ENCODE measurements at regions not wholly inside any gene's neighbourhood (a gene's known extent, or its start where the extent isn't known, plus 50 kb on each side); places are given as distances from the start of the nearest gene placed in this dataset.

DNA sequence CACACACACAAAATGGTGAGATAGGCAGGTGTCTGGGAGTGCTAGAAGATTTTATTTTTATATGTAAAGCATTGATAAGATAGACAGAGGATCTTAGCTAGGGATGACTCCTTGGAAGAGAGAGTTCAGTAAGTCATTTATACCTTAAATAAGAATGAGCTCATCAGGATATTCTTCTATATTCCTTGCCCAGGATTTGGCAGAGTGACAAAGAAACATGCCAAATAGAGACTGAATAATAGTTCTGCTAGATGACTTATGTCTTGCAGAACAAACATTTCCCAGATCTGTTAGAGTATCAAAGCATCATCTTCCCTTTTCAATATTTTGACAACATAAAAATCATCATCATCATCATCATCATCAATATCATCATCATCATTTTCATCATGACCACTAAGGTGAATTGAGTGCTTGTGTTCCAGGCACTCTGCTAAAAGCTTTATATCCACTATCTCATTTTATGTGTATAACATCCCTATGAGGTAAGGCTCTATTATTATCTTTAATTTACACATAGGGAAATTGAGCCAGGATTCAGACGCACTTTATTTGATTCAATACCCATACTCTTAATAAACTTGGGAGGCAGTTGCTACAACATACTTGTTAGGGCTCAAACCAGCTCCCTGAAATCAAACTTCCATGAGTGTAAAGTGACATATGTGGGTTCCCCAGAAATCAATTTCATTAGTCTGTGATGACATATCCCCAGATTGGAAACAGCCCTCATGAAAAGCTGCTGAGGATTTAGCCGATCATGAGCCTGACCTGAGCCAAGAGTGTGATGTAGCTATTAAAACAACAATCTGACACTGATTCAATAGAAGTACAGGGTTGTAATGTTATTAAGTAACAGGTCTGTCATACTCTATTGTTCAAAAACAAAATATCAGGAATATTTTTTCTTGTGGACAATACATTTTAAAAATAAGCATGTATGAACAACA lies 176.3 kb upstream of the SEMA6A start:
- H3K27ac ChIP-seq (ENCODE audit: low read depth) = no peak overlapping the region
- H3K36me3 ChIP-seq (ENCODE audit: insufficient read depth) = no peaks in the 10 kb centered on the region
- peaks cover 34% of the 10 kb centered on the region for H3K4me1 ChIP-seq (ENCODE audit: insufficient read depth)
- Mint-ChIP-seq H3K4me1 (peaks cover 25% of the 10 kb centered on the region), H3K4me3 (no peak overlapping the region), H3K27me3 (ENCODE audit: insufficient read depth, low read depth, poor library complexity) (no peaks in the 10 kb centered on the region), H3K36me3 (ENCODE audit: low read depth) (peaks cover 12% of the 10 kb centered on the region), H3K27ac (no peak overlapping the region), H3K9me3 (peaks cover 9% of the 10 kb centered on the region; the same call in 2 of the 3 replicates)
- no peak overlapping the region for H3K4me2 ChIP-seq
- H3K9me2 ChIP-seq (ENCODE audit: insufficient read depth) = peaks cover 8% of the 10 kb centered on the region; the same call in 1 of the 2 replicates
- ATAC-seq = no peak
- DNase-seq (ENCODE audit: low spot score) = no peak
- H3K4me3 ChIP-seq = no peak overlapping the region
- H3F3A ChIP-seq (replicated peaks; ENCODE audit: low read depth) = no peaks in the 10 kb centered on the region
- H4K20me1 ChIP-seq (replicated peaks; ENCODE audit: insufficient read depth) = no peaks in the 10 kb centered on the region
- no peak overlapping the region for H2AFZ ChIP-seq
- TF ChIP-seq EZH2 (IDR thresholded peaks at IDR 0.05; ENCODE audit: low read depth, unreplicated experiment) = no peak
- no peaks in the 10 kb centered on the region for H3K27me3 ChIP-seq (ENCODE audit: insufficient read depth)
- H3K79me2 ChIP-seq (replicated peaks; ENCODE audit: insufficient read depth) = no peaks in the 10 kb centered on the region

- Histone ChIP-seq H3K4me3 (no peak overlapping the region), H4K20me1 (replicated peaks; ENCODE audit: insufficient read depth) (no peaks in the 10 kb centered on the region), H3K27ac (ENCODE audit: low read depth) (no peak overlapping the region), H3F3A (replicated peaks; ENCODE audit: low read depth) (no peaks in the 10 kb centered on the region), H2AFZ (peak overlapping the region; percentile 78; the same call in 1 of the 2 replicates), H3K27me3 (ENCODE audit: insufficient read depth) (no peaks in the 10 kb centered on the region), H3K4me2 (no peak overlapping the region), H3K9me2 (ENCODE audit: insufficient read depth) (peaks cover 20% of the 10 kb centered on the region; the same call in 1 of the 2 replicates), H3K36me3 (ENCODE audit: insufficient read depth) (no peaks in the 10 kb centered on the region), H3K79me2 (replicated peaks; ENCODE audit: insufficient read depth) (no peaks in the 10 kb centered on the region), H3K4me1 (ENCODE audit: insufficient read depth) (peaks cover 14% of the 10 kb centered on the region)
- no peak for DNase-seq (ENCODE audit: low spot score)
- peaks cover 1% of the 10 kb centered on the region for H3K27me3 Mint-ChIP-seq (ENCODE audit: insufficient read depth, low read depth, poor library complexity)
- H3K4me1 Mint-ChIP-seq = peaks cover 3% of the 10 kb centered on the region; the same call in 2 of the 3 replicates
- peaks cover 7% of the 10 kb centered on the region; the same call in 2 of the 3 replicates for H3K9me3 Mint-ChIP-seq
- ATAC-seq = no peak
- H3K27ac Mint-ChIP-seq = no peak overlapping the region
- H3K36me3 Mint-ChIP-seq (ENCODE audit: low read depth) = peaks cover 8% of the 10 kb centered on the region
- H3K4me3 Mint-ChIP-seq = no peak overlapping the region
- TF ChIP-seq EZH2 (IDR thresholded peaks at IDR 0.05; ENCODE audit: low read depth, unreplicated experiment) (no peak), ZNF331 (CRISPR knock-in tag; IDR thresholded peaks at IDR 0.05; ENCODE audit: low read depth) (no peak), EZH2phosphoT487 (IDR thresholded peaks at IDR 0.05; ENCODE audit: unreplicated experiment) (no peak), CREB1 (CRISPR knock-in tag; IDR thresholded peaks at IDR 0.05; ENCODE audit: low read depth) (no peak), CTCF (conservative IDR thresholded peaks at IDR 0.05; ENCODE audit: low read depth in 2 of 2) (no peak), ETS1 (IDR thresholded peaks at IDR 0.05) (no peak), STAT1 (IDR thresholded peaks at IDR 0.05; ENCODE audit: unreplicated experiment) (no peak)
- TF ChIP-seq, protein P1, sequence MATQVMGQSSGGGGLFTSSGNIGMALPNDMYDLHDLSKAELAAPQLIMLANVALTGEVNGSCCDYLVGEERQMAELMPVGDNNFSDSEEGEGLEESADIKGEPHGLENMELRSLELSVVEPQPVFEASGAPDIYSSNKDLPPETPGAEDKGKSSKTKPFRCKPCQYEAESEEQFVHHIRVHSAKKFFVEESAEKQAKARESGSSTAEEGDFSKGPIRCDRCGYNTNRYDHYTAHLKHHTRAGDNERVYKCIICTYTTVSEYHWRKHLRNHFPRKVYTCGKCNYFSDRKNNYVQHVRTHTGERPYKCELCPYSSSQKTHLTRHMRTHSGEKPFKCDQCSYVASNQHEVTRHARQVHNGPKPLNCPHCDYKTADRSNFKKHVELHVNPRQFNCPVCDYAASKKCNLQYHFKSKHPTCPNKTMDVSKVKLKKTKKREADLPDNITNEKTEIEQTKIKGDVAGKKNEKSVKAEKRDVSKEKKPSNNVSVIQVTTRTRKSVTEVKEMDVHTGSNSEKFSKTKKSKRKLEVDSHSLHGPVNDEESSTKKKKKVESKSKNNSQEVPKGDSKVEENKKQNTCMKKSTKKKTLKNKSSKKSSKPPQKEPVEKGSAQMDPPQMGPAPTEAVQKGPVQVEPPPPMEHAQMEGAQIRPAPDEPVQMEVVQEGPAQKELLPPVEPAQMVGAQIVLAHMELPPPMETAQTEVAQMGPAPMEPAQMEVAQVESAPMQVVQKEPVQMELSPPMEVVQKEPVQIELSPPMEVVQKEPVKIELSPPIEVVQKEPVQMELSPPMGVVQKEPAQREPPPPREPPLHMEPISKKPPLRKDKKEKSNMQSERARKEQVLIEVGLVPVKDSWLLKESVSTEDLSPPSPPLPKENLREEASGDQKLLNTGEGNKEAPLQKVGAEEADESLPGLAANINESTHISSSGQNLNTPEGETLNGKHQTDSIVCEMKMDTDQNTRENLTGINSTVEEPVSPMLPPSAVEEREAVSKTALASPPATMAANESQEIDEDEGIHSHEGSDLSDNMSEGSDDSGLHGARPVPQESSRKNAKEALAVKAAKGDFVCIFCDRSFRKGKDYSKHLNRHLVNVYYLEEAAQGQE (IDR thresholded peaks at IDR 0.05; ENCODE audit: unreplicated experiment) = no peak
Observed at GRCh38 chr5:116747881-116748280, 173.3 kb upstream of the SEMA6A start.

Measured in GM23338 (cell line).